Gastroesophageal sphincter (tissue), 4 donors: ENCODE measurements at regions not wholly inside any gene's neighbourhood (a gene's known extent, or its start where the extent isn't known, plus 50 kb on each side); places are given as distances from the start of the nearest gene placed in this dataset.
"Not testable (repeated sequence)": the region's sequence is repeated elsewhere in the genome, so short reads cannot be mapped to it uniquely, and the experiment has no call there.

Experiments
- ATAC-seq: fragments of 150-250 bp; one replicate; pipeline ENCODE4 v1.9.1; 2016; ENCODE audit warnings: mild to moderate bottlenecking, moderate library complexity
- H3K27ac ChIP-seq, 4 donors: fragments of 200-600 bp; sonication (generic) in 3 of 4; 1 replicate in 3 of 4; 2 replicates in 1 of 4; pipeline ENCODE4 v1.5.1; 2016 to 2019
- H3K27me3 ChIP-seq: fragments of 200-600 bp; sonication (generic); one replicate; pipeline ENCODE4 v1.5.1; 2019
- H3K36me3 ChIP-seq, 2 donors: fragments of 200-600 bp; sonication (generic); one replicate each; pipeline ENCODE4 v1.5.1; 2019; ENCODE audit warnings: control low read depth in 1 of 2
- H3K4me1 ChIP-seq, 3 donors: fragments of 200-600 bp; sonication (generic); 1 replicate in 2 of 3; 2 replicates in 1 of 3; pipeline ENCODE4 v1.5.1; 2016 to 2019; ENCODE audit warnings: control low read depth in 2 of 3
- H3K4me3 ChIP-seq, 2 donors: fragments of 200-600 bp; sonication (generic); one replicate each; pipeline ENCODE4 v1.5.1; 2019; ENCODE audit warnings: mild to moderate bottlenecking in 1 of 2, moderate library complexity in 1 of 2
- H3K9me3 ChIP-seq, 3 donors: fragments of 200-600 bp; sonication (generic); one replicate each; pipeline ENCODE4 v1.5.1; 2017 to 2019; ENCODE audit warnings: control low read depth in 2 of 3
- EP300 ChIP-seq: sonication (generic); formaldehyde crosslinking; IDR thresholded peaks from one replicate; pipeline ENCODE4 v1.6.1; 2017; ENCODE audit warnings: antibody characterized with exemption, mild to moderate bottlenecking
- POLR2A ChIP-seq, 2 donors: fragments of 450-650 bp; IDR thresholded peaks; one replicate each; pipeline ENCODE4 v1.6.1; 2017; ENCODE audit warnings: antibody characterized with exemption in 2 of 2, mild to moderate bottlenecking in 2 of 2, moderate library complexity in 1 of 2
- POLR2AphosphoS5 ChIP-seq: sonication (generic); formaldehyde crosslinking; IDR thresholded peaks from one replicate; pipeline ENCODE4 v1.6.1; 2017; ENCODE audit warnings: antibody characterized with exemption
- WGBS, 2 donors: methylation state at CpG; one replicate each; pipeline ENCODE4 v1.1.5; 2018; ENCODE audit warnings: low coverage in 1 of 2; 5-methylcytosine and 5-hydroxymethylcytosine counted together
- TF ChIP-seq, protein P1 (sequence below), 4 experiments: fragments of 200-600 bp in 2 of 4; fragments of 450-650 bp in 2 of 4; sonication (generic) in 1 of 4; IDR thresholded peaks; one replicate each; pipeline ENCODE4 v1.5.1; 2017 to 2019; ENCODE audit warnings: antibody characterized with exemption in 4 of 4, mild to moderate bottlenecking in 2 of 4, moderate library complexity in 2 of 4

DNA sequence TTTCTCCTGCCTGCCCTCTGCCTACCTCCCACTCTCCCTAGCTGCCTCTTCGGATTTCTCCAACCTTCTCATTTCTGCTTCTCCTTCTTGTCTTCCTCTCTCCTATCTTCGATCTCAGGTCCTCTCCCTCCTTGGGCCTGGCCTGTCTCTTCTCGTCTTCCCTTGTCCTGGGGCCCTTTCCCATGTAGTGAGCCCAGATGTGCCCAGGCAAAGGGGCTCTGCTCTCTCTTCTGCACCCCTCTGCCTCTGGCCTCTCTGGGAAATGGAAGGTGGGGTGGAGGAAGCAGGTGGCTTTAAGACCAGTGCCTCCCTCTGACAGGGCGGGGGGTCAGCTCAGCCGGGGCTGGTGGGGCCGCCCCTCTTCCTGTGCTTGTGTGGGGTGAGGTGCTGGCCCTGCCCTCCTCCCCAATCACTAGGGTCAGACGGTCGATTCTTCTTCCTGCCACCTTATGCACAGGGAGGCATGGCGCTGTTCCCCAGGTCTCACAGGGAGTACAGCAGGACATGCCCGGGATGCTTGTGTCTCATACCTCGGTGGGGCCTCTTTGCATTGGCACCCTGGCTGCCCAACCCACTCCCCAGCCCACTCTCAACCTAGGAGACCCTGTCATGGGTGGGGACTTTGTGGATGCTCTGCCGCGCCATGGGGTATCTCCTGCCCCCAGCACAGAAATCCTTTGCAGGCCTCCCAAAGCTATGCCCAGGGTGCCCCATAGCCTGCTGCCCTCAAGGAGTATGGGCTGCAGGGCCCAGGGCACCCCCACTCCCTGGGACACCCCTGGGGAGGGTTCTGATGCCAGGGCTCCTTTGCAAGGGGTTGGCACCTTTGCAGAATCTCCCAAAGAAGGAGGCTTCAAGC is 213.8 kb upstream of the HAAO start:
- H3K27me3 ChIP-seq = no peaks in the 10 kb centered on the region
- no peaks in the 10 kb centered on the region for H3K4me1 ChIP-seq
- ATAC-seq = no peak
- TF ChIP-seq EP300 (no peak), POLR2AphosphoS5 (no peak), POLR2A (IDR thresholded peaks at IDR 0.05) (no peak)
- TF ChIP-seq, protein P1, sequence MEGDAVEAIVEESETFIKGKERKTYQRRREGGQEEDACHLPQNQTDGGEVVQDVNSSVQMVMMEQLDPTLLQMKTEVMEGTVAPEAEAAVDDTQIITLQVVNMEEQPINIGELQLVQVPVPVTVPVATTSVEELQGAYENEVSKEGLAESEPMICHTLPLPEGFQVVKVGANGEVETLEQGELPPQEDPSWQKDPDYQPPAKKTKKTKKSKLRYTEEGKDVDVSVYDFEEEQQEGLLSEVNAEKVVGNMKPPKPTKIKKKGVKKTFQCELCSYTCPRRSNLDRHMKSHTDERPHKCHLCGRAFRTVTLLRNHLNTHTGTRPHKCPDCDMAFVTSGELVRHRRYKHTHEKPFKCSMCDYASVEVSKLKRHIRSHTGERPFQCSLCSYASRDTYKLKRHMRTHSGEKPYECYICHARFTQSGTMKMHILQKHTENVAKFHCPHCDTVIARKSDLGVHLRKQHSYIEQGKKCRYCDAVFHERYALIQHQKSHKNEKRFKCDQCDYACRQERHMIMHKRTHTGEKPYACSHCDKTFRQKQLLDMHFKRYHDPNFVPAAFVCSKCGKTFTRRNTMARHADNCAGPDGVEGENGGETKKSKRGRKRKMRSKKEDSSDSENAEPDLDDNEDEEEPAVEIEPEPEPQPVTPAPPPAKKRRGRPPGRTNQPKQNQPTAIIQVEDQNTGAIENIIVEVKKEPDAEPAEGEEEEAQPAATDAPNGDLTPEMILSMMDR (IDR thresholded peaks at IDR 0.05) = no peak
- H3K9me3 ChIP-seq = no peaks in the 10 kb centered on the region
- H3K36me3 ChIP-seq = no peaks in the 10 kb centered on the region
- 87% methylated on average over 3 of the region's 13 CpGs; no CpG with 5 or more reads in 1 of the 2 donors for whole genome bisulfite sequencing, 2 donors
- H3K27ac ChIP-seq = no peak overlapping the region
- no peak overlapping the region for H3K4me3 ChIP-seq

DNA sequence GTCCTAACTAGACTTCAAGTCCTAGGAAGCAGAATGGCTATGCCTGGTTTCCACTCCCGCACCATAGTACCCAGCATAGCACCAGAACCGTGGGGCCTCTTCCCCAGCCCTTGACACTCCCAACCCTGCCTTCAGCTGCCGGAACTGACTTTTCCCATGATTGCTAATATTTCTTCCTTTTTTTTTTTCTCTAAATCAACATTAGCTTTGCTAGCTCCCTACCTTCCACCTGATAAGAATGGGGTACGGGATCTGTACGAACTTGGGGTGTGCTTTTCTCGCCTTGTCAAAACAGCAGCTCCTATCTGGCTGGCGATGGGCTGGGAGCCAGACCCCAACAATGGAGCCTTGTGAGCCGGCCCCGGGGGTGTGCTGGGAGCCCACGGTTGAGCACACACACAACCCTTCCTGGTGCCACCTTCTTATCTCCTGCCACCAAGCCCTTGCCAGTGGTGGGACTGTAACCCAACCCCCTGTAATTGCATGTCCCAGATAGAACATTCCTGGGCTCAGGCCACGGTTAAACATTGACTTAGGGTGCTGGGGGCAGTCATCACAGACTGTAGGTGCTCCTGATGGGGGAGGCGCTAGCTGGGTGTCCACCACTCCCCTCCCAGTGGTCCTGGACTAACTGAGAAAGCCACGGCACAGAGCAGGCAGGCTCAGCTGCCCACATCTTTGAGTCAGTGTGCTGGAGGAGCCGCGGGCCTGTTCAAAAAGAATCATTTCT is 213.0 kb upstream of the HAAO start:
- no peaks in the 10 kb centered on the region for H3K9me3 ChIP-seq
- H3K36me3 ChIP-seq = no peaks in the 10 kb centered on the region
- 77% methylated on average over 11 of the region's 15 CpGs; no CpG with 5 or more reads in 1 of the 2 donors for WGBS, 2 donors
- no peak overlapping the region for H3K4me3 ChIP-seq
- no peak for ATAC-seq
- TF ChIP-seq EP300 = no peak
- no peak for TF ChIP-seq POLR2AphosphoS5
- TF ChIP-seq, protein P1 (IDR thresholded peaks at IDR 0.05) = no peak
- TF ChIP-seq POLR2A (IDR thresholded peaks at IDR 0.05) = no peak
- H3K4me1 ChIP-seq = no peaks in the 10 kb centered on the region
- H3K27me3 ChIP-seq = no peaks in the 10 kb centered on the region
- H3K27ac ChIP-seq = no peak overlapping the region

DNA sequence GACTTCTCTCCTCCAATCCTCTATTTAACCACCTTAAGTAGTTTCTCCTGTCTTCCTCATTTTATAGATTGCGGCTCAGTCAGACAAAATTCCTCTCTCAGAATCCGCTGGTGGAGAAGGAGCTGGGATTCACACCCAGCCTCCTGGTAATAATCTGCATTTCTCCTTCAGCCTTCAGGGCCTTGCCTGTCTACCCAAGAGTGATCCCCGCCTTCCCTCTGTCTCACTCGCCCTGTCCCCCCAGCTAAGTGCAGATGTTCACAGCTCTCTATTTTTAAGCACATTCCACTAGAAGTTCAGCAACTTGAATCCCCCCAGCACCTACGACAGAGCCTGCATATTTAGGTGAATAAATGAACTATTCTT is 212.5 kb upstream of the HAAO start:
- H3K27ac ChIP-seq = no peak overlapping the region
- no peak for ATAC-seq
- no peak for TF ChIP-seq POLR2AphosphoS5
- TF ChIP-seq, protein P1 (IDR thresholded peaks at IDR 0.05) = no peak
- no peak for TF ChIP-seq EP300
- TF ChIP-seq POLR2A (IDR thresholded peaks at IDR 0.05) = no peak
- no peak overlapping the region for H3K4me3 ChIP-seq
- no peaks in the 10 kb centered on the region for H3K27me3 ChIP-seq
- no peaks in the 10 kb centered on the region for H3K4me1 ChIP-seq
- 95 to 100% methylated on average over 1 to 5 of the region's 5 CpGs for WGBS, 2 donors
- H3K9me3 ChIP-seq = no peaks in the 10 kb centered on the region
- no peaks in the 10 kb centered on the region for H3K36me3 ChIP-seq

DNA sequence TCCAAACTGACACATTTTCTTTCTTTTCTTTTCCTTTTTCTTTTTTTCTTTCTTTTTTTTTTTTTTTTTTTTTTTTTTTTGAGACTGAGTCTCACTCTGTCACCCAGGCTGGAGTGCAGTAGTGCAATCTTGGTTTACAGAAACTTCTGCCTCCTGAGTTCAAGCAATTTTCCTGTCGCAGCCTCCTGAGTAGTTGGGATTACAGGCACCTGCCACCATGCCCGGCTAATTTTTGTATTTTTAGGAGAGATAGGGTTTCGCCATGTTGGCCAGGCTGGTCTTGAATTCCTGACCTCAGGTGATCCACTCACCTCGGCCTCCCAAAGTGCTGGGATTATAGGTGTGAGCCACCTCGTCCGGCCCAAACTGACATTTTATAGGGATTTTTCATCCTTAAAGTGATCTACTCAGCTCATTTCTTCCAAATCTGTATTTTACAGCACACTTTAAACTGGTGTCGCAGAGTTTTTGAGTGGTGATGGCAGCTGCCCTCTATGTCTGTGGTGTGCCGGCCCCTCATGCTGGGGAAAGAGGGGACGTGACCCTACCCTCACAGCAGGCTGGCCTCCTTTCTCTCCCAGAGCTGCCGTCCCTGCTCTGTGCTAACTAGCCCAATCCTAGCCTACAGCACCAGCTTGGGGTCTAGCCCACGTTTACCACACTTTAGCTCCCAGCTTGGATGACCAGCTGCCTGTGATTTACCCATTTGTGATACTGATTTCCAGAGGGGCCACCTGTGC is 211.9 kb upstream of the HAAO start:
- not testable (repeated sequence) for H3K4me3 ChIP-seq, H3K27ac ChIP-seq, H3K36me3 ChIP-seq, H3K9me3 ChIP-seq, H3K27me3 ChIP-seq, ATAC-seq, H3K4me1 ChIP-seq
- 96 to 98% methylated on average over 5 to 8 of the region's 11 CpGs for WGBS, 2 donors

DNA sequence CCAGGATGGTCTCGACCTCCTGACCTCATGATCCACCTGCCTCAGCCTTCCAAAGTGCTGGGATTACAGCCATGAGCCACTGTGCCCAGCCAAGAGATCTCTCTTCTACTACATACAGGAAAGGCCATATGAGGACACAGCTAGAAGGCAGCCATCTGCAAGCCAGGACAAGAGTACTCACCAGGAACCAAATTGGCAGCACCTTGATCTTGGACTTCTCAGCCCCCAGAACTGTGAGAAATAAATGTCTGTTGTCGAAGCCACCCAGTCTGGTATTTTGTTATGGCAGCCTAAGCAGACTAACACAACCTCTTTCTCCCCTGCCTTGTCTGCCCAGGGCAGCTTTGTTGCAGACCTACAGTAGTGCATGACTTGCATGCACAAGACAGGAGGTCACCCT is 211.3 kb upstream of the HAAO start:
- Histone ChIP-seq H3K9me3 (no peaks in the 10 kb centered on the region), H3K36me3 (no peaks in the 10 kb centered on the region), H3K4me1 (no peaks in the 10 kb centered on the region), H3K4me3 (no peak overlapping the region), H3K27me3 (no peaks in the 10 kb centered on the region), H3K27ac (no peak overlapping the region)
- no peak for ATAC-seq
- 100% methylated on average over 2 of the region's 2 CpGs; no CpG with 5 or more reads in 1 of the 2 donors for WGBS, 2 donors
- TF ChIP-seq, protein P1 (IDR thresholded peaks at IDR 0.05) = no peak
- TF ChIP-seq POLR2A (IDR thresholded peaks at IDR 0.05) (no peak), EP300 (no peak), POLR2AphosphoS5 (no peak)
